NCI-H2171 (cell line): ENCODE measurements at regions not wholly inside any gene's neighbourhood (a gene's known extent, or its start where the extent isn't known, plus 50 kb on each side); places are given as distances from the start of the nearest gene placed in this dataset.
"Not testable (repeated sequence)": the region's sequence is repeated elsewhere in the genome, so short reads cannot be mapped to it uniquely, and the experiment has no call there.

Experiments
- DNase-seq: peaks from one replicate; lab custom pipeline; 2025; lab: John Stamatoyannopoulos, UW

DNA sequence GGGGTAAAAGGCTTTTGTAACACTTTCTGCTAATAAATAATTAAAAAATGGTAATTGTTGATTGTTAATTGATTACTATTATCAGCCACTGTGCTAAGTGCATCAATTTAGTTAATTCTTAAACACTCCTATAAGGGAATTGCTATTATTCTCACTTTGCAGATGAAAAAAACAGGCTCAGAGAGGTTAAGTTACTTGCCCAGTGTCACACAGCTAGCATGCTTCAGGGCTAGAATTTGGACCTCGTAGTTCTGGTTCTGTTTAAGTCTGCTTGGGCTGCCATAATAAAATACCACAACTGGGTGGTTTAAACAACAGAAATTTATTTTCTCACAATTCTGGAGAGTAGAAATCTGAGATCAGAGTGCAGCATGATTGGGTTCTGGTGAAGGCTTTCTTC is 164.8 kb upstream of the TBX18 start:
- no peak for DNase-seq

DNA sequence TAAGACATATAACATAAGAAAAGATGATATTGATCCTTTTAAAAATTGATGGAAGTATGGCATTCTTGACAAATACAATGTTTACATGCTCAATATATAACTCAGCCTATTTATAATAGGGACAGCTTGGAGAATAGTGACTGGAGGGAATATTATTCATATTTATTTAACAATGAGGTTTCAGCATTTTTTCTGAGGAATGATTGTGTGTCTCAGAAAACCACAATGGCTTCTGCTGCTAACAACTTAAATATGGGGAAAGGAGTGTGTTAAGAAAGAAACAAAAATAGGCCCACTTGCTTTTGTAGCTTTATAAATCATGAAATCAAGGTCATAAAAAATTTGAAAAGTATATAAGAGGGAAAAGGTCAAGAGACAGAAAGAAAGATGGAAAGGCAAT is 163.2 kb upstream of the TBX18 start:
- no peak for DNase-seq

DNA sequence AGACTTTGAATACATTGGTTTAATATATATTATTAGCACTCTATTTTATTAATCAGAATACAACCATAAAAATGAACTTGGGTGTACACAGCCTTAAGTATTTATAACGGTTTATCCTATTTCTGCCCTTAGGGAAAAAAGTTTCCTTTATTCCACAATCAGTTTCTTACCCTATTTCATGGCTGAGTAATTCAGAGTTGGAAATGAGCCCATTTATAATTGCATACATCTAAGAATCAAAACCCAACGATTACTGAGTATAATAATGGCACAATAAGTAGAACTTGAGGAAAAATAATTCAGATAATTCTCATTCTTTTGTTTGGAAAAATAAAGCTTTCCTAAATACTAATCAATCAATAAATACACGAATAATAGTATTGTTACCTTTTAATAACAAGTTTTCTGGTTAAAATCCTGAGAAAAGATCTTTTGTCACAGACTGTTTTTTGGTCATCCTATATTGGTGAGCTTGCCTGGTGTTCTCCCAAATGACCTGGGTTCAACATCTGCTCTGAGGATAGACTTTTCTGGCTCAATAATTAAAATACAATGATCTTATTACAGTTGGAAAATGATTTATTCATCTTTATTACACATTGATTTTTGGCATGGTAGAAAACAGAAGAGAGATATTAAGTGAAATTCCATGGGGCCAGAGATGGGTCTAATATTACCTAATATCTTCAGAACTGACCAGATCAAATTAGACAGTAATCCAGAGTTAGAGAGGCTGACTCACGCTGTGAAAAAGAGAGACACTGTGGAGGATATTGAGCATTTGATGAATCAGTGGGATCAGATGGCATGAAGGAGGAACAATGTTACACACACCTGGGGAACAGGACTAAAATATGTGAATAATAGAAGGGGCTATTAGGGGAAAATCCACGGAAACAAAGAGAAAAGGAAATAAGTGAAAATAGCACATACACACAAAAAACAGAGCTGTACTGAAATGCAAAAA is 162.1 kb upstream of the TBX18 start:
- DNase-seq: no peak

DNA sequence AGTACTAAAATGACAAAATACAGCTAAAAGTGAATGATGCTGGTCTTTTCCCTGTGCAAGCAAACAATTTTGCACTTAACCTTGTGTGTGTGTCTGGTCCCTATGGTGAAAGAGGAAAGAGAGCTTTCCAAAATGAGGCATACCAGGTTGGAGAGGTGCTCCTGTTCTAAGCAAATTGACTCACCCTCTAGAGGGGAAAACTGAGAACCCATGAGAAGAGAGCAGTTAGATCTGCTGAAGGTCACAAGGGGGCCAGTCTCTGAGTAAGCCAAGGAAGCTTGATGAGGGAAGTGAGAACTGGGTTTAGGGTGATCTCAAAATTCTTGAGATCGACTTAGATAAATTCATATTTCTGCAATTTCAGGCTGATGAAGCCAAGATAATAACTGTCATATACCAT is 157.5 kb upstream of the TBX18 start:
- DNase-seq: no peak

DNA sequence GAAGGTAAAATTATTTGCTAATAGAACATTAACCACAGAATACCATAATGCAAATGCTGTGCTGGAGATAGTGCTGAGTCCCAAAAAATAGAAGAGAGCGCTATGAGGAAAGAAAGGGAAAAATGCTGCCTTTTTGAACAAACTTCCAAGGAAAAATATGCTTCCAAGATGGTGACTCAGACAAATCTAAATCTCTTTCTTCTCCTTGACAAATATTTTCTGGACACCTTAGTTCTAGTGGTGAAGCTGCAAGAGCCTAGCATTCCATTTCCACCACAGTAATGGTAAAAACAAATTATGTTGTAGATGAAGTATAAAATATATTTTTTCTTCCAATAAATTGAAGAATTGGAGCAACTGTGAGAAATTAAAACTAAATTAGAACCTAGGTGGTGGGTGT is 155.6 kb upstream of the TBX18 start:
- DNase-seq: no peak

DNA sequence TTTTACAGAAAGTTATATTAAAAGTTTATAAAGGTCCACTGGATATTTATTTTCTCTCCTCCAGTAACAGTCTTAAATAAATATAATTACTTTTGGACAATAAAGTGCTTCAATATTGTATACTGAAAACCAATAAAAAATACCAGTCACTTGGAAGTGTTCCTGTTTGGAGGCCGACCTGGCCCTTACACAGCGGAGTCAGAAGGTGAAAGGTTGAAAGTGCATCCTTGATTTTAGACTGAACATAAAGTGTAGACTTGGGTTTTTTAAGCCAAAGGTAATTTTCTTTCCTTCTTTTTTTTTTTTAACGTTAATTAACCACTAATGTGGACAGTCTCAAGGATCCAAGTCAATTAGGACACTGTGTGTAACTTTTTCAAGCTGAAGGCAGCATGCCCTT is 152.3 kb upstream of the TBX18 start:
- DNase-seq: no peak

DNA sequence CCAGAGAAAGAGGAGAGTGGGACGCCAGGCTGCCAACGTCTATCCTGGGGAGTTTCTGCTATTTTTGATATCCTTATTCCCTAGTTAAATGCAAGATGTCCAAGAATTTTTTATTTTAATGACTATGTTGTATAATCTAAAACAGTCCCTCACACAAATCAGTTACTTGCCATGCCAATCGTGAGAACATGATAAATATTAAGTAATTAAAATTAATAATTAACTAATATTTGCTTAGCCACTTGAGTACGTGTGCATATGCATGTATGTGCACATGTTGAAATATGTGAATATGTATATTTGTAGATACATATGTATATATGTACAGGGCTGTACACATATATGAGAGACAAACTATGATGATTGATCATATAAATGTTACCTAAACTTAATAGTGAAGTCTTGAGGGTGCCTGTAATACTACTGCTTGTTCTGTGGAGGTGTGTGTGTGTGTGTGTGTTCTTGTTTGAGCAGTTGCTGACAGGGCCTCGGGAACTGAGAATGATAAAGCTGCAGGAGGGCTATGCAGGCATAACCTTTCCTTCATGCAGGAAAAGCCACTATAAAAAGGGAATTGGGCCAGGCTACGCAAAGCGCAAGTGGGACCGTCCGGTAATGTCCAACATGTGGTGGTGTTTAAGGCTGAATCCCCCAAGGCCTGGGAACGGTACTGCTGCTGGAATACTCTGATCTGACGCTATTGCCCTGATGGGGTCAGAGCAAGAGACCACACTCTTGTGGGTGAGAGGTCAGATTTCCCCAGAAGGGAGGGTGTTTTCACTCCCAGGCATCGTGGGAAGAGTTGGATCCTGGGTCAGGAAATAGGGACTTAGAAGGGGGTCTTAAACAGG is 148.3 kb upstream of the TBX18 start:
- no peak for DNase-seq

DNA sequence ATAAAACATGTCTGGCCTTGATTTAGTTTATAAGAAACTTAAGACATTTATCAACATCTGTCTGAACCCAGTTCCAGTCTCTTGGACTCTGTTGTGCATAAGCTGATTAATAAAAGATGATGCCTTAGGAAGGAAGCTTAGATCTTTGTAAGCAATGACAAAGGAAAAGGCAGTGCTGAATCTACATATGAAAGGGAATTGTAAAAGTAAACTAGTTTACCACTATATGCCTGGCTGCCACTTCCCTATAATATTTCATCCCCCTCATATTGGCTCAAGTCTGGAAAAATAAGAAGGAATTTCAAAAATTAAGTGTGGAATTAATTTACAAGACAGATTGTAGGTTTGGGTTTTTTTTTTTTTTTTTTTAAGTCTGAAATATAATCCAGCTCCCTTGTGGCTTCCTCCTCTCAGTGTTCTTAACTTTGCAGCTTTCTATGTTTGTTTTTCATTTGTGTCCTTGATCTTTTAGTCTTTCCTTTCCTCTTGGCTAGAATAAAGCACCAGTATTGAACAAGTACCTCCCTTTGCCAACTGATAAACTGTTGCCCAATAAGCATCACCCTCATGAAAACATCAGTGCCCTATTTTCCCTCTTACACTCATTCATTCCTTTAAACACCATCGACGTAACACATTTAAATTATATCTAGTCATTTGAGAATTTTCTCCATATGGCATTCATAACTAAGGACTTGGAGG is 146.7 kb upstream of the TBX18 start:
- no peak for DNase-seq

DNA sequence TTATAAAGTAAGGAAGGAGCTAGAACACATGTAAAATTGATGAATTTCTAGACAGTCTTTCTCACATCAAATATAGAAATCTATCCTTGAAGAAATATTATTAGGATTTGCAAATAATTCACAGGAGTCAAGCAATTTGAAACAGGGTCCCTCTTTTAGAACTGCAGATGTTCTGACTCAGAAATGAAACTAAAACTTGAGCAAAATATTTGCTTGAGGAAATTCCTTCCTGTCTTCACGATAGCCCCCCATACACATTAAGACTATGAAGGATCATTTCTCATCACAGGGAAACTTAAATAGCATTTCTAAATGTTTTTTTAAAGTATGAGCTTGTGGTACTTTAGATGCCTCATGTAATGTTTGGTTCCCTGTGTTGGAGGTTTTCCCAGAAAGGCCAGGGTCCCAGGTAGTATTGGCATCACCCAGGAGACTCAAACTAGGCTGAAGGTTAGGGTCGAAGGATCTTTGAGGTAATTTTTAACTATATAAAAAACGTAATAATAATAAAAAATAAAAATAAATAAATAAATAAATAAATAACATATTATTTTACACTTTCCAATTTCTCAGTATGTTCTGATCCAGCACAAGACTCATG is 144.0 kb upstream of the TBX18 start:
- DNase-seq: no peak

DNA sequence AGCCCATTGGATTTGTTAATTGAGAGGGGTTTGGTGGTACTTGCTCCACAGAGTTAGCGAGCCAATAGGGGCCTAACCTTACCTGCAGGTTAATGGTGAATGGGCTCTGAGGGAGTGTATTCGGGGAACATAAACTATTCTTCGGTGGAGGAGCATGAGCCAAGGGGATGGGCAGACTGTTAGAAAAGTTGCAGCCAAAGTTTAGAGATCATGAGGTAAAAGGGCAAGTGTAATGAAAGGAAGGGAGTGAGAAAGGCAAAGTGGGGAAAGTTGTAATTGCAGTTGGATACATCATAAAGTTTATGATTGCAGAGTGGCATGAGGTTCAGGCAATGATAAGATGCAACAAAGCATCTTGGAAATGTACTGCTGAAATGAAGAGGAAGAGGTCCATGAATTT is 142.1 kb upstream of the TBX18 start:
- DNase-seq: no peak

DNA sequence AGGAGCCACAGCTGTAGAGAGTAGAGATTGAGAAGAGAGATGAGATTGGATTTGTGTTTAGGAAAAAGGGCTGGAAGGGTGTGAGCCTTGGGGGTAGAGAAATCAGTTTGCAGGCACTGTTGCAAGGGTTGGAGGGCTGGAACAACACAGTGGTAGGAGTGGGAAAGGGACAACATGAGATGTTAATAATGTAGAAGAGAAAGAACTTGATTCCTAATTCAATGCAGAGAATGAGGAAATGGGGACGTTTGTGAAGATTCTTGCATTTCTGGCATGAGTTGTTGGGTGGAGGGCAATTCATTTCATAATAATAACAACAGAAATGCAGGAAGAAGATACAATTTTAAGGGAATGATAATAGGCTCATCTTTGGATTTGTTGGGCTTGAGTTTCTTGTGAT is 141.4 kb upstream of the TBX18 start:
- DNase-seq: no peak

DNA sequence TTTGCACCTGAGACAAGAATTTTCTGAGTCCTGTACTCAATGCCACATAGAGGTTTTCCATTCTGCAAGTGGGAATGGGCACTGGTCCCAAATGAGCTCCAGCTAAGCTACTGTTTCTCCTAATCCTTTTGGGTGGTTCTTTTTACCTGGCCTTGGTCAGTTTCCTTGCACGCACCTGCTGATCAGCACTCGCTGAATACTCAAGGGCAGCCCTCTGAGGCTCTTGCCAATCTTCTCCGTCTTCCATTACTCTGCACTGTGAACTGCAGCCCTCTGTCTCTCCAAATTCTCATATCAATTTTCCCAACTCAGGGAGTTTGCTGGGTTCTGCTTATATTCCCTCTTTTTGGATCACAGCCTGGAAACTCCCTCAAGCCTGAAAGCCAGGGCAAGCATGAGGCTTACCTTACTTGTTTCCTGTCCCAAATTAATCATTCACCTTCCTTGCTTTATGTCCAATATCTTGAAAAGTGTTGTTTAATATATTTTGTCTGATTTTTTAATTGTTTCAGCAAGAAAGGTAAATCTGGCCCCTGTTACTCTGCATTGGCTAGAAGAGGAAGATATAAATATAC is 138.0 kb upstream of the TBX18 start:
- no peak for DNase-seq

DNA sequence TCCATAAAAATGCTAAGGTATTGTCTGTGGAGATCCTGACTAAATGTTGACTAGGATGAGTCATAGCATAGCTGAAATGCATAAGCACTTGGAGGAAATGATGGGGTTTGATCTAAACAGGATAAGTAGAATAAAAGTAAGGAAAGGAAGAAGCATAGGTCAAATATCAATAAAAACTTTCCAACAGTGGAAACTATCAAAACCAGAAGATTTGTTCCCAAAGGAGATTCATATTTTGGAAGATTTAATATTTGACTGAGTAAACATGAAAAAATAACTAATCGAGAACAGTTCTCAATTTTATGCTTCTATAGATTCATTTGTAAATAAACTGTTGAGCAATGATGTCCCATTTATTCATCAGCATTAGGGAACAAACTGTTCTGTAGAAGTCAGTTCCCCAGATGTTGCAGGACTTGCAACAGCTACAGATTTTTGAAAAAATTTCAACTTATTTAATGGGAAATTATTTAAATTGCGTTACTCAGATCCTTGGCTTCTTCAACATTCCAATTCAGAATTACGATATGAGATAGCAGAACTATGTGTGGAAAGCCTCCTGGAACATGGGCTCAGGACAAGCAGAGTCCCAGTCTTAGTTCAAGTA is 133.7 kb upstream of the TBX18 start:
- no peak for DNase-seq

DNA sequence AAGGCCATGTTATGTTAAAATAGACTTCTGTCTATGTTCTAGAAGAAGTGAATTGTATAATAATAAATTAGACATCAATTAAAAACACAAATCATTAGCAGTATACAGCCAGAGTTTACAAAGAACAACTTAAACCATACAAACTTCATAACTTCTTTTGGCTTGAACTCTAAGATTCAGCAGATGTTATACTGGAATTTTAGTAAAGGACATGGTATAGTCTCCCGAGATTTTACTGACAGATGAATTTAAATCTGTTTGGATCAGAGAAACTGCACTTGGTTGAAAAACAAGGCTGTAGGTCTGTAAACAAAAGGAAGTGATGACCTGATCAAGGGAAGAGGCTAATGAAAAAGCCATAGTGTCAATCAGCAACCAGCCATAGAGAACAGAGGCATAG is 132.6 kb upstream of the TBX18 start:
- DNase-seq: no peak

DNA sequence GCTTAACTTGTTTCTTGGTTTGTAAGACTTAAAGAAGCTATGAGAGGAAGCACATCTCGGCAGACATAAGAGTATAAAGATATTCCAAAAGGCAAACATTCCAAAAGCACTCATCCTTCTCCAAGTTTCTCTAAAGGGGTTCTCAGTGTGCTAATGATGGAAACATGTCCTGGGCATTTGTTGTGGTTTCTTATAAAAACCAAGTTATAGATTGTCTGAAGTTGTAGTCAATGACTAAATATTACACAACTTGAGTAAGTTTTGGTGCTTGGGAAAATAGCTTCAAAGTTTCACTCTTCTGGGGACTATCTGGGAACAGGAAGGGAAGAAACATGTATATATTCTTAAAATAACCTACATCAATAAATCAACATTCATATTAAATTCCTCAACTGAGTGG is 128.3 kb upstream of the TBX18 start:
- no peak for DNase-seq

DNA sequence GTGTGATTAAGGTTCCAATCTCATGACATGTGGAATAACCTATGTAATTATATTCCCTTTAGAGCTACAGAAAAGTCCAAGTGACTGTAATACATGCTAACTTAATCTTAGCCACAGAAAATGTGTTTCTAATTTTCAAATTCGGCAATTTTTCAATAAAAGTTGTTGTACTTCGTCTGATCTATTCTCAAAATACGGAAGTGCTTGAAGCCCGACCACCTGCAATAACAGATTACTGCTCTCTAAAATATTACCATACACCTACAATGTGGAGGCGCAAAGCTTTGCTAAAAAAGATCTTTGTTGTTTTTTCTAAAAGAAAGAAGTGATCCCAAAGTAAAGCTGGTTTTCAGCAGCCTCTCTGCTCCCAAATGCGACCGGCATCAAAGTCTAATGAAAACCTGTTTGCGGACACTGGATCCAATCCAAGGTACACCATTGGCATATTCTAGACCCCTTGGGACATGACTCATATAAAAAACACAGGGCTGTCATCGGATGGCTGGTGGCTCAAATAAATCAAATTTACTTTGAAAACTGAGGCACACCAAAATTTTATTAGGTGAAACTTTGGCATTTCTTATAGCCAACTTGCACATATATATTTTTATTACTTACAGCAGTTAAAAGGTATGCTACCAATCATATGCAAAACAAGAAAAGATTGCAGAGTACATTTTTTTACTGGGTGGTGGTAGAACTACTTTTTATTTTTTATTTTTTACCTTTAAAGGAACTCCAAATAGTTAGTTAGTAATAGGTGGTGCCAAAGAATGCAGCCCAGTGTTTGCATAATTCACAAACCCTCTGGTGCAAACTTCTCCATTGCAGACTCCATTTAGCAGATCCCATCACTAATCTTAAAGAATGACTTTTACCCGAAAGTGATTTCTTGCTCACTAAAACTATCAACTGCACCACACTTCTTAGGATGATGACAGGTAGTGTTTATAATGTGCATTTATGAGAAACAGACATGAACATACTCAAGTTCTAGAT is 118.7 kb upstream of the TBX18 start:
- DNase-seq: no peak

DNA sequence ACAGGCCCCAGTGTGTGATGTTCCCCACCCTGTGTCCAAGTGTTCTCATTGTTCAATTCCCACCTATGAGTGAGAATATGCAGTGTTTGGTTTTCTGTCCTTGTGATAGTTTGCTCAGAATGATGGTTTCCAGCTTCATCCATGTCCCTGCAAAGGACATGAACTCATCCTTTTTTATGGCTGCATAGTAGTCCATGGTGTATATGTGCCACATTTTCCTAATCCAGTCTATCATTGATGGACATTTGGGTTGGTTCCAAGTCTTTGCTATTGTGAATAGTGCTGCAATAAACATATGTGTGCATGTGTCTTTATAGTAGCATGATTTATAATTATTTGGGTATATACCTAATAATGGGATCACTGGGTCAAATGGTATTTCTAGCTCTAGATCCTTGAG is 115.0 kb upstream of the TBX18 start:
- DNase-seq: not testable (repeated sequence)

DNA sequence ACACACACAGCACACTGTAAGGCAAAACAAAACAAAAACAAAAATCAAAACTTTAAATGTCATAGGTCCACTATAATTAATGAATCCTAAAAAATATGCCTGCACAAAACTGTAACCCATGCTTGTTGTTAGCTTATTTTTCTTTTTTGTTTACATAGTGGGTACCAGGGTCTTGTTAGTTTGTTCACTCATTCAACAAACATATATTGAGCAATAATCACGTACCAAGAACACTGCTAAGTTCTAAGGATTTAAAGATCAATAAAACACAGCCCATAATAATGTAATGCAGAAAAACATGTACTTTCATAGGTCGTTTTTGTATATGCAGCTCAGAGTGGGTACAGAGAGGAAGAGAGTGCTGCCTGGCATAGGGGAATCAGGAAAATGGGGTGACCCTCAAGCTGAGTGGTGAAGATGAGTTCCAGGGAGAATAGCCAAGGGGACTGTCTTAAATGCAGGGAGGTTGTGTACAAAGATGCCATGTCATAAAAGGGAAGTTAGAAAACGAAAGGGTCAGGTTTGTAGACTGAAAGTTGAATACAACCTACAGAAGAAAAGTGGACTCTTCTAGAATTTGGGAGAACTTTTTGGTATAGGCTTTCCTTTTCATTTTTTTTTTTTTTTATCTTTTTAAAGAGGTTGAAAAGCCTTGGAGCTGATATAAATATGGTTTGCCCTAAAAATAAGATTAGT is 113.3 kb upstream of the TBX18 start:
- no peak for DNase-seq

DNA sequence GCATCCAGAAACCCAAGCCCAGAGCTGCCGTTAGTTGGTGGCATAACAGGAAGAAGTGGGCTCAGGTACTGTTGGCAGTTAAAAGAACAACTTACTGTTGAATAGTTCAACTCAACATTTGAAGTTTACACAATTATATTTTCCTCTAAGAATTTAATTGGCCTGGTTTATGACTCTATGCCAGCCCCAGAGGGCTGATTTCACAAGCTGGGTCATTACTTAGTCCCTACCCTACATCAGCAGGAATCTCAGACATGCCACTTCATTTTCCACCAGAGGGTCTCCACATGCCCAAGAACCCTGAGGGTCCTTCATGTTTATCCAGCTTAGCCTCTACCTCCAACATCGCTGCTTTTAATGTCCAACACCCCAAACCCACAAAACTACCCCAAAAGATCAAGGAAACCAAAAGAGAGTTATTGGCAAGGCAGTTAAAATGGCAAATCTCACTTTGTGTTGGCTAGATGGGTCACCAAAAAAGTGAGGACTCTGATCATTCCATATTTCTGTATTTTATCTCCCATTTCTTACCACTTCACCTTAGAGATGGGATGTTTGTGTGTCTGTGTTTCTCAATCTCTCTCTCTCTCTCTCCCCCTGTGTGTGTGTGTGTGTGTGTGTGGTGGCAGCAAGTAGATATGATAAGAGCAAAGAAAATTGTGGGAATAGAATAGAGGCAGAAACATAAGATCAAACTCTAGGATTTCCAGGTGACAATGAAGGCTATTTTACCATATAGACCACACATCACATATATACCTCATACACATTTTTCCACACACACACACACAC is 112.5 kb upstream of the TBX18 start:
- DNase-seq: no peak
